Heart right ventricle (tissue), 16 donors: ENCODE measurements at regions not wholly inside any gene's neighbourhood (a gene's known extent, or its start where the extent isn't known, plus 50 kb on each side); places are given as distances from the start of the nearest gene placed in this dataset.

Experiments
- ATAC-seq, 8 donors: fragments of 200-7000 bp; cut with Tn5 transposase; one replicate each; pipeline ENCODE4 v1.9.1; 2020; ENCODE audit warnings: mild to moderate bottlenecking in 8 of 8, moderate library complexity in 8 of 8, moderate number of reproducible peaks in 1 of 8
- DNase-seq, 2 donors: peaks; one replicate each; pipeline ENCODE4 v3.0.0-alpha.2; 2020
- H3K27ac ChIP-seq, 10 donors: fragments of 200-600 bp; sonication (generic) in 2 of 10; one replicate each; pipeline versions ENCODE4 v1.5.0 to v1.8.0; 2020 to 2022; ENCODE audit warnings: mild to moderate bottlenecking in 3 of 10
- H3K27me3 ChIP-seq, 7 donors: fragments of 200-600 bp; one replicate each; pipeline ENCODE4 v1.8.0; 2021 to 2022; ENCODE audit warnings: mild to moderate bottlenecking in 2 of 7
- H3K36me3 ChIP-seq, 9 donors: fragments of 200-600 bp; sonication (generic) in 1 of 9; one replicate each; pipeline versions ENCODE4 v1.5.0 to v1.8.0; 2020 to 2022; ENCODE audit warnings: mild to moderate bottlenecking in 2 of 9
- H3K4me1 ChIP-seq, 9 donors: fragments of 200-600 bp; sonication (generic) in 1 of 9; one replicate each; pipeline versions ENCODE4 v1.5.0 to v1.8.0; 2020 to 2022; ENCODE audit warnings: mild to moderate bottlenecking in 4 of 9
- H3K4me3 ChIP-seq, 10 donors: fragments of 200-600 bp; sonication (generic) in 2 of 10; one replicate each; pipeline versions ENCODE4 v1.5.0 to v1.8.0; 2020 to 2022; ENCODE audit warnings: mild to moderate bottlenecking in 7 of 10, moderate library complexity in 2 of 10
- H3K9me3 ChIP-seq, 11 donors: fragments of 200-600 bp in 10 of 11; sonication (generic) in 2 of 11; one replicate each; pipeline versions ENCODE4 v1.5.0 to v1.8.0; 2013 to 2022; ENCODE audit warnings: mild to moderate bottlenecking in 2 of 11, control low read depth in 1 of 11, moderate library complexity in 1 of 11
- CTCF ChIP-seq, 9 donors: fragments of 200-600 bp; sonication (generic) in 2 of 9; IDR thresholded peaks; one replicate each; pipeline versions ENCODE4 v1.5.0 to v1.8.0; 2021 to 2022; ENCODE audit warnings: antibody characterized with exemption in 9 of 9, mild to moderate bottlenecking in 5 of 9, moderate library complexity in 1 of 9
- WGBS, 2 donors: extraction: QIAGEN DNeasy Blood & Tissue Kit; methylation state at CpG; one replicate each; pipeline ENCODE4 v1.1.7; 2013; ENCODE audit warnings: inconsistent platforms in 1 of 2; 5-methylcytosine and 5-hydroxymethylcytosine counted together
- intact Hi-C, 10 donors: fragments of 100-400 bp; cut with DNase I; formaldehyde crosslinking; loops; one replicate each; pipeline versions ENCODE4 v1.11.1 to v1.14.2; 2022
- donor health status: Arrhythmogenic right ventricular cardiomyopathy.
- donor health status: ischemic (EF 13 %, LVEDD 7.1; RV severe dilation, severe dysfunction).
- donor health status: healthy with polysubstance abuse.
- donor health status: DM: no; HTN: yes; CAD: no.
- donor health status: DM: no; HTN: no; CAD: no.
- donor health status: ischemic (EF 25% LVEDD 6.9; RV normal size, moderate dysfunction).
- donor health status: ischemic (EF 25% LVEDD 5.7; RV mildly dilated, moderate dysfunction).
- donor health status: healthy.
- donor health status: DM: yes; HTN: yes; CAD: no.
- donor health status: Ischemic cardiomyopathy.
- donor health status: ischemic (EF 35%, LVEDD 5.7; RV mildly dilated, moderate dysfunction).
- donor health status: nonischemic (EF 11% LVEDD 7.7; RV severe dilation, severe dysfunction).
- donor health status: DM: yes; HTN: yes; CAD: no.
- donor health status: PGD.
- donor health status: ischemic (EF 29% LVEDD 5.4; RV normal size, mild dysfunction).
- donor health status: nonischemic (EF 23%, LVEDD 6.1; RV moderate dilation, normal function).

GRCh38 chr14:71212683-71213107, 305.4 kb downstream of the PCNX1 start:
- peaks cover 0 to under 1% (median 0%) of the 10 kb centered on the region in 9 donors for H3K4me1 ChIP-seq
- DNase-seq (no peak), ATAC-seq (no peak)
- no peaks in the 10 kb centered on the region for H3K36me3 ChIP-seq
- no peak overlapping the region for H3K4me3 ChIP-seq
- WGBS, 2 donors: 61 to 67% methylated on average over 10 of the region's 10 CpGs
- no peak for TF ChIP-seq CTCF (IDR thresholded peaks at IDR 0.05)
- intact Hi-C loops: no loop called here
- H3K27me3 ChIP-seq: no peaks in the 10 kb centered on the region
- H3K9me3 ChIP-seq: peaks cover 0 to 12% (median 0%) of the 10 kb centered on the region in 11 donors
- no peak overlapping the region for H3K27ac ChIP-seq

DNA sequence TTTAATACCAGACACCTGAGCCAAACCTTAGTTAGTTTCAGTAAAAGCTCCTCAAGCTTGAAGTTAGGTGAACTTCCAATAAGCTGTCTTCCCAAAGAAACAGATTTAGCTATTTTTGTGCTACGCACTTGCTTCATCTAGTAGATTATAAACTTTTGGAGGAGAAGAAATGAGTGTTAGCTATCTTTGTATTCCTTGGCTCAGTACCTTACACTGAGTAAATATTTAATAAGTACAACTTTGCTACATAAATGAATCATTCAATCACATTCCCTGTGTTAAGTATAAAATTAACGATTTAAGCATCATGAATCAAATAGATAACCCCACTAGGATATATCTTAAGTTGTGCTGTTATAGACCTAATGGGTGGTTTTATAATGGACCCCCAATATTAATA, 307.0 kb downstream of the PCNX1 start:
- Histone ChIP-seq H3K27me3 (no peaks in the 10 kb centered on the region), H3K4me1 (no peaks in the 10 kb centered on the region), H3K9me3 (peaks cover 0 to 15% (median 0%) of the 10 kb centered on the region in 11 donors), H3K4me3 (no peak overlapping the region), H3K36me3 (no peaks in the 10 kb centered on the region), H3K27ac (no peak overlapping the region)
- no peak for TF ChIP-seq CTCF (IDR thresholded peaks at IDR 0.05)
- 93 to 95% methylated on average over 2 of the region's 2 CpGs for WGBS, 2 donors
- intact Hi-C loops: no loop called here
- ATAC-seq: no peak
- DNase-seq: no peak

DNA sequence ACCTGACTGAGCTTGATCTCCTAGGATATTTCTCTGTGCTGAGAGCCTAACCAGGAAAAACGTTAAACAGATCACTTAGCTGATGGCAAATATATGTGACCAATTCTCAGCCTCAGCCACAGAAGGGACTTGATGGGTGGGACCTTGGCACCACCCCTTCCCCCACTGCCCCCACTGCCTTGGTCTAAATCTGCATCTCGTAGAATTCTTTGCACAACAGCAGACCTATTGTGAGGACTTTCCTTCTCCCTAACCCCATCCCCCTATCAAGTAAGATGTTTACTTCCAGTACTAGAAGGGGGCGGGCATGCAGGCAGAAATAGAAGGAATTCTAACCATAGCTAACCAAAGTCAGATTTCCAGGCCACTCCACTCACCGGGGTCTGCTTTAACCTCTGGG, 313.2 kb downstream of the PCNX1 start:
- TF ChIP-seq CTCF (IDR thresholded peaks at IDR 0.05): no peak
- intact Hi-C loops: no loop called here
- Histone ChIP-seq H3K27ac (no peak overlapping the region), H3K36me3 (no peaks in the 10 kb centered on the region), H3K27me3 (no peaks in the 10 kb centered on the region), H3K4me3 (no peak overlapping the region), H3K4me1 (no peaks in the 10 kb centered on the region), H3K9me3 (peaks cover 0 to 15% (median 0%) of the 10 kb centered on the region in 11 donors)
- WGBS, 2 donors: 62 to 65% methylated on average over 4 of the region's 4 CpGs
- DNase-seq (no peak), ATAC-seq (no peak)

DNA sequence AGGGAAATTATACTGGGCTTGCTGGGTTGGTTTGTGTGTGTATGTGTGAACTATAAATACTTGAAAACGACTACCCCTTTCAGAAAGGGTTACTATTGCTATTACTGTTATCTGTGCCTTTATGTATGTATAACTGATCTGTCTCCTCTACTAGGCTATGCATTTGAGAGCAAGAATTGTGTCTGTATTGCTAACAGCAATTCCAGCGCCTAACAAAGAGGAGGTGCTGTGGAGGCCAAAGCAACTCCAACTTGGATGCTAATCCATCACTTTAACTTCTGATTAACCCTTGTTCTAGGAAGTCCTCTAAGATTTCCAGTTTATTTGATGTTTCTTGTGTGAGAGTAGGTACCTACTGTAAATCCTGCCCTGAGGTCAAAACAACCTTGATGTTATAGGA, 313.9 kb downstream of the PCNX1 start:
- no peak overlapping the region for H3K4me3 ChIP-seq
- intact Hi-C loops: no loop called here
- H3K4me1 ChIP-seq: no peaks in the 10 kb centered on the region
- H3K27me3 ChIP-seq: no peaks in the 10 kb centered on the region
- peaks cover 0 to 15% (median 0%) of the 10 kb centered on the region in 11 donors for H3K9me3 ChIP-seq
- no peak overlapping the region for H3K27ac ChIP-seq
- DNase-seq: no peak
- no peak for ATAC-seq
- TF ChIP-seq CTCF (IDR thresholded peaks at IDR 0.05): no peak
- WGBS, 2 donors: 85% methylated on average over 2 of the region's 2 CpGs
- no peaks in the 10 kb centered on the region for H3K36me3 ChIP-seq
